NCI-H2196 treated with DMSO at 0.1 percent for 48 hours (cell line): ENCODE measurements at regions not wholly inside any gene's neighbourhood (a gene's known extent, or its start where the extent isn't known, plus 50 kb on each side); places are given as distances from the start of the nearest gene placed in this dataset.

Source experiments
- DNase-seq: peaks from one replicate; lab custom pipeline; 2025; ENCODE audit not compliant: unreplicated experiment; lab: John Stamatoyannopoulos, UW

DNA sequence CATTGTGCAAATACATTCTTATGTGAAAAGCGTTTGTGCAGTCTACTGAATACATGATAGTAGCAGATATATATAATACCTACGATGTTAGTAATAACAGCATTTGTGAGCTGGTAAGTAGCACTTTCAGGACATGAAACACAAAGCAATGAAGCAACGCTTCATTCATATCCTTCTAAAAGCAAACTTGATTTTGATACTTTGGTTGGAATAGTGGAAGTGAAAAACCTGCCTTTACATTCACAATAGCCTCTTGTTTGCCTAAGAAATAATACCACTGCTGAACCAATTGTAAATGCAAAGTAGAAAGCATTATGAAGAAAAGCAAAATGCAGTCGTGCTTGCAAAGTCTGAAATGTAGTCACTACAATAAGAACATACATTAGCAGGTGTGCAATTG, 926.3 kb downstream of the FSTL5 start:
- DNase-seq = no peak

DNA sequence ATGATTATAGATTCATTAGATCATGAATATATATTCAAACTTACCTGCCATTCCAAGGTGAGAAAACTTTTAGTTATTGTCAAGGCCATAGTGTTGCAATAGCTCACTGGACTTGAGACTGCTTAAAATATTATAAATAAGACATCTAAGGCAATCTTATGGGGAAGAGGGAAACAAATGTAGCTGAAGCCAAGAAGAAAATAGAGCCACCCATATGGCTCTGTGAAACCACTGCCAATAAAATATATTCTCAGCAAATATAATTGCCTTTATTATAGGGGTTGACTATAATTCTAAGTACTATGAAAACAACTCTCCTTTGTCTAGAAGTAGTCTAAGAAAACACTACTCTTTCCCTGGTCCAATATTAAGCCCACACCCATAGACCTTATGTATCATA, 938.5 kb downstream of the FSTL5 start:
- DNase-seq = no peak

DNA sequence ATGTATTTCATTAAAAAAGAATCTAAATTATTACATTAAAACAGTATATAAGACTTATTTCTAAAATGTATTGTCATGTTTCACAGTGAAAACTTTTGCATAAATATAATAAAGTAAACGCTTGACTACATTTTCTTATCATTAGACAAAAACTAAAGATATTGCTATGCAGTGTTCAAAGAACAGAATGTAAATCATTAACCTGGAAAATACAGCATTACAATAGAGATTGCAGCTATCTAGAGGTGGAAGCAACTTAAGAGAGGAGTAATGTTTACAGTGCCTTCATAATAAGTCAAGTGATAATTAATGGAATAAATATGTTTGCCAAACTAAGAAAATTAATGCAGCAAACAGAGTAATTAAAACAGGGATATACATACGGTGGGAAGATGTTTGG, 940.9 kb downstream of the FSTL5 start:
- DNase-seq = no peak

DNA sequence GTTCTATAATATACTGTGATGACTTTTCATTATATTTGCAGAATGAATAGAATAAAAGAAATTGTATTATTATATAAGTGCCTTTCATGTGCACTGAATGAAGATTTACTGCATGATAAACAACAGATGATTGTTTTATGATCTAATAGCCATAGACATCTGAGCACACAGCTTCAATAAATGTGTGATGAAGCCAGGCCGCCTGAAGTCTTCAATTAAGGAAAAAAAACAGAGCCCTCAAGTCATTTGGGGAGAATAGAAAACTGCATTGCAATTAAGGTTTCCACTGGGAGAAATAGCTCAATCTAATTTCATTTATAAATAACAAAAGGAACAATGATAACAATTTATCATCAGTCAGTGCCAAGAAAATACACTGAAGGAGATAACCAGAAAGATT, 955.2 kb downstream of the FSTL5 start:
- no peak for DNase-seq

DNA sequence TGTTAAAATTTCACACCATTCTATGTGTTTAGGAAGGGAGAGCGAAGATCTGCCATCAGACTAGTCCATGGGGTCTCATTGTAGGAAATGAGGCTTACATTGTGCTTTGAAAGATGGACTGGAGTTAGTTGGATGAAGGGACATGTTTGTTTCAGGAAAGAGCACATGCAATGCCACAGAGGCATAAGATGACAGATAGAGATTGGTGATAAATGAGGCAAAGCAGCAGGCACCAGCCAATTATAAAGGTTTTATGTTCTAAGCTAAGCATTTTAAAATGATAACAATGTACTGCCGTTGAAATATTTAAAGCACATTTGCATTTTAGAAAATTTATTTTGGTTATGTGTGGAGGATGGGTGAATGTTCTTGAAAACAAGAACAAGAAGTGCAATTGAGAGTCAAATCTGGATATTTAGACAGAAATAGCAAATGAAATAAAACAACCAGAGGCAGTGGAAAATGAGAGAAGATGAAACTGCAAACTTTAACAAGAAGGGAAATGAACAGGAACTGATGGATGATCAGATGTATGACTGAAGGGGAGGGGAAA, 957.2 kb downstream of the FSTL5 start:
- DNase-seq = no peak

DNA sequence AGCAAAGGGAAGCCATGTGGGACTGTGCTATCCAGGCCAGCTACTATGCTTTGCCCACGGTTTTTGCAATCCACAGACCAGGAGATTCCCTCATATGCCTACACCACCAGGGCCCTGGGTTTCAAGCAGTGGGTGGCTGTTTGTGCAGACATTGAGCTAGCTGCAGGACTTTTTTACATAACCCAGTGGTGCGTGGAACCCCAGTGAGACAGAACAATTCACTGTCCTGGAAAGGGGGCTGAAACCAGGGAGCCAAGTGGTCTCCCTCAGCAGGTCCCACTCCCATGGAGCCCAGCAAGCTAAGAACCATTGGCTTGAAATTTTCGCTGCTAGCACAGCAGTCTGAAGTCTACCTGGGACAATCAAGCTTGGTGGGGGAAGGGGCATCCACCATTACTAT, 959.9 kb downstream of the FSTL5 start:
- DNase-seq = no peak

DNA sequence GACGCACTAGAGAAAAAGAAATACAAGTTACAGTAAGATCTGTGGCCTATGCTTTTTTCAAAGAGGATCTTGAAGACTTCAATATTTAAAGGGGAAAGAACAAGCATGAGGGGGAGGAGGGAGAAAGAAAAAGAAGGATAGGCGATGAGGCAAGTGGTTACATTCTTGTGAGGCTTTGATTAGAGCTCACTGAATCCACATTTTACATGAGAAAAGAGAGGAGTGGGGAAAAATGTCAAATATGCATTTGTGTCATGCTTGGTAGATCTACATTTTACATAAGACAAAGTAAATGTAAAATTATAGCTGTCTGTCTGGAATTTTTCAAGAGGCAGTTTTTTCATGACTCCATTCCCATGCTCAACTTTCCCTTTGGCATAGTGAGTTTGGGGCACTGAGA, 965.9 kb downstream of the FSTL5 start:
- no peak for DNase-seq

DNA sequence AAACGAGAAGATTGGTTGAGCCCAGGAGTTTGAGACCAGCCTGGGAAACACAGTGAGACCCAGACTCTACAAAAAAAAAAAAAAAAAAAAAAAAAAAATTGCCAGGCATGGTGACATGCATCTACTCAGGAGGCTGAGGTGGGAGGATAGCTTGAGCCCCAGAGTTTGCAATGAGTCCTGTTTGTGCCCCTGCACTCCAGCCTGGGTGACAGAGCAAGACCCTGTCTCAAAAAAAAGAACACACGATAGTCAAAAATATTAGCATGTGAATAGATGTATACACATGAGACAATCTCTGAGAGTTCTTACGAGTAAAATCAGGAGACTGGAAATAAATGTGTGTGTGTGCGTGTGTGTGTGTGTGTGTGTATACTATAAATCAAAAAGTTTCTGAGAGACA, 966.3 kb downstream of the FSTL5 start:
- DNase-seq = no peak

DNA sequence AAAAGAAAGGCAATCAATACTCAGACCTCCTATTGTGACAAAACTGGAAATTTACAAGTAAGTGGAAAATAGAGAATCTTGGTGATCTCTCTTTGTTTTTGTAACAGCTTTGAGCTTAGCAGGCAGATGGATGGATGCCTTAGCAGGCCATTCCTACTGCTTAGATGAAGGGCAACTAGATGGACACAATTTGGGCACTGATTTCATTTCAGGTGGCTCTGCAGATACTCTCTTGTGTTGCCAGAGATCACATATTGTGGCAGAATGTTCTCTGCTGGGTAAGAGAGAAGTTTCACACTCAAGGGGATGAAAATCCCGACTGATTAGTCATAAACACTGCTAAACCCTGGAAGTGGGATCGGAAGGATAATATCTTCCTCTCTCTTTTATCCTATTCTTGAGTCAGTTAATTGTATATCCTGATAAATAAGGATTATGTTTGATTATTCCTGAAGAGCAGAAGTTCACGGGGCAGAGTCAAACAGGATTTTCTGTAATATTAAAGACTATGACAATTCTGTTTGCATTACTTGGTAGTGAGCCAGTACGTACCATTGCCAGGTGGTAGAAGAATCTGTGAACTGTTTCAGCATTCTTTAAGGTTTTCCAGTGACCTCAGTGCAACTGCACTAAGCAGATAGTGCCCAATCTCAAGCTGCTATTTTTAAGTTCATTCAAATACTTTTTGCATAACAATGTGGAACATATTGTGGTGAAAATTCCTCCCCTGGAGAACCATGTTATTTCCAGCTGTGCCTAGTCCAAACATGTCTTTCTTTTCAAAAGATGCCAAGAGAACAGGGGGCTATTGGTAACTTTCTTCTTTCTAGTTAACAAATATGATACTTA, 974.3 kb downstream of the FSTL5 start:
- DNase-seq = no peak

DNA sequence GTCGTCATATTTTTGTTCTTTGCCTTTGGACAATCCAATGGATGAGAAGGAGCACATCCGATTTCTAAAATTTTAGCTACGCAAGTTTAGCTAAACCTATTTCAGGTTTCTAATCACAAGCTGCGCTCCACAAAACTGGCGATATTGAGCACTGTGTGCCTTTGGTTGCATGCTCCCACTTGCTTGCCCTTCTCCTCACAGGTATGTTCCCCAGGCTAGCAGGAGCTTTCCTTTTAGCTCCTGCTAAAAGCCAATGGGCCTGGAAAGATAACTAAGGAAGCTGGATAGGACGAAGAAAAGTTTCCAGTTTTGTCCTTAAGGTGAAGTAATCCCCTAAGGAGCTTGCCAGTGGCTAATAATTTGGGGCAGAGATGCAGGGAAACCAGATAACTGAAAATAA, 975.2 kb downstream of the FSTL5 start:
- peak; percentile 65 for DNase-seq

DNA sequence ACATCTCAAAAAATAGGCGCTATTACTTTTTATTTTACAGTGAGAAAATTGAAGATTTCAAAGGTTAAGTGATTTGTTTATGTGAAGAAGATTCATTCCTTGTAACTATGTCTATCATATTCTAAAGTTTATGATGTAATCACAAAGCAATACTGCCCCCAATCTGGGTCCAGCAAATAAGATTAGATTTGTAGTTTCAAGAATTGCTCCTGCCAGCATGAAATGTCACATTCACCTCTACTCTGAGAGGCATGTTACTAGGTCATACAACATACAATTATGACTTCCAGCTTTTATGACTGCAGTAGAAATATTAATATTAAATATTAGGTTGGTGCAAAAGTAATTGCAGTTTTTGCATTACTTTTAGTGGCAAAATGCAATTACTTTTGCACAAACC, 976.2 kb downstream of the FSTL5 start:
- DNase-seq = no peak

DNA sequence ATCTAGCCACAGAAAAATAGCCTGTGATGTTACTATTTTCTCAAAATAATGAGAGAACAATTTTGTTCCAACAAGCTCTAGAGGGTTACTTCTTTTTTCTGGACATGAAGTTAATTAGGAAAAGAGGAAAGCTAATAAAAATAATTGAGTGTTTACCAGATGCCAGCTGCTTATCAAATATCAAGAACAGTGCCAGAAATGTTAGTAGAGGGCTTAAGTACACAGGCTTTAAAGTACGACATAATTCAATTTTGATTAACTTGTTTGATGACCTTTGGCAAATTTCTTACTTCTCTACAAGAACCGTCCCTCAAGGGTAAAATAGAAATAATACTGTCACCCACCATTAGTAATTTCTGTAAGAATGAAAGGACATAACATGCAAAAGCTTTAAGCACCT, 977.0 kb downstream of the FSTL5 start:
- DNase-seq = no peak

DNA sequence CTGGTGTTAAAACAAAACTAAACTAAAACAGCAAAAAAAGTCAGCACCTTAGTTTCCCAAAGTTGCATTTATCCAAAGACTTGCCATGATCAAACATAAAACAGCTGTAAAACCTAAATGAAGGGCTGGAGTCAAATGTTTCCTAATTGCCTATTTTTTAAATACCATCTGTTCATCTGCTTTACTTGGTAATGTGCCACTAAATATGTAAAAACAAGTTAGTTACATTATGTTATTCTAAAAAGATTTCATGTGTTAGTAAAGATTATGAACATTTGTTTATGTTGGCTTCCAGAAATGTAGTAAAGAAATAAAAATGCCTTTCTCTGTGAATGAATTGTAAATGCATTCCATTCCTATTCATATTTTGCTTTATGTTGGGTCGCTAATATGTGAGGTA, 977.8 kb downstream of the FSTL5 start:
- no peak for DNase-seq

DNA sequence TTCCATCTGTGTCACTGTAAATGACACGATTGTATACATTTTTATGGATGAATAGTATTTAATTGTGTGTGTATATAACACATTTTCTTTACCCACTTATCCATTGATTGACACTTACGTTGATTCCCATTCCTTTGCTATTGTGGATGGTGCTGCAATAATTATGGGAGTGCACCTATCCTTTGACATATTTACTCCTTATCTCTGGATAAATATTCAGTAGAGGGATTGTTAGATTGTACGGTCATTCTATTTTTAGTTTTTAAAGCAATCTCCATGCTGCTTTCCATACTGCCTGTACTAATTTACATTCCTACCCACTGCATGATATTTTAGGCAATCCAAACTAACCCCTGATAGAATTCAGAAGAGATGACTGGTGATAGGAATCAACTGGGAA, 980.1 kb downstream of the FSTL5 start:
- no peak for DNase-seq

DNA sequence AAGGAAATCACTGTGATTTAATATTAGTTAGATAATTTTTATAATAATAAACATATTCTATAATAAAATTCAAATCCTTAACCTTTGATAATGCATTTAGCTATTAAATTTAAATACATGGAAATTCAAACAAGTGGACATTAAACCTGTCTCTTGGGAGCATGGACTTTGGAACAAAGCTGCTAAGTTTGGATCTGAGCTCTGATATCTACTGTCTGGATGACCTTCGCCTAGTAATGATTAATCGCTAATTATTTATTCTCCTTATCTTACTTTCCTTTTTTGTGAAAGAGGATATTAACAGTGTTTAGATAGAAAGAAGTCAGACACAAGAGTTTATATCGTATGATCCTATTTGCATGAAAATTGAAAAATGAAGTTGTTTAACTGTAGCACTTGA, 980.9 kb downstream of the FSTL5 start:
- no peak for DNase-seq

DNA sequence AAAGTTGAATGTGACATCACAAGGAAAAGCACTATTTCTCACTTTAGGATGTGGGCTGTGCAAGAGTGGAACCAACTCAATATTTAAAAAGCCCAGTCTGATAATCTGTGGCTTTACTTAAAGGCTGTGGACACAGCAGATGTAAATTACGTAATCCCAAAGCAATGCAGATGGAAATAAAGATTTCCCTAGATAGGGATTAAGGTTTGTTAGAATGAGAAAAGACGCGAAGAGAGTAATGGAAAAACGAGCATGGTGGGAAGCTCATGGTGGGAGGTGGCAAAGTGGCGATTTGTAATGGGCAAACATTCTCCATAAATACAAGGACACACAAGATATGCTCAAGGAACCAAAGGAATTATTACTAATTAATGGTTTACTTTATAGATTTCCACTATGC, 985.5 kb downstream of the FSTL5 start:
- no peak for DNase-seq

DNA sequence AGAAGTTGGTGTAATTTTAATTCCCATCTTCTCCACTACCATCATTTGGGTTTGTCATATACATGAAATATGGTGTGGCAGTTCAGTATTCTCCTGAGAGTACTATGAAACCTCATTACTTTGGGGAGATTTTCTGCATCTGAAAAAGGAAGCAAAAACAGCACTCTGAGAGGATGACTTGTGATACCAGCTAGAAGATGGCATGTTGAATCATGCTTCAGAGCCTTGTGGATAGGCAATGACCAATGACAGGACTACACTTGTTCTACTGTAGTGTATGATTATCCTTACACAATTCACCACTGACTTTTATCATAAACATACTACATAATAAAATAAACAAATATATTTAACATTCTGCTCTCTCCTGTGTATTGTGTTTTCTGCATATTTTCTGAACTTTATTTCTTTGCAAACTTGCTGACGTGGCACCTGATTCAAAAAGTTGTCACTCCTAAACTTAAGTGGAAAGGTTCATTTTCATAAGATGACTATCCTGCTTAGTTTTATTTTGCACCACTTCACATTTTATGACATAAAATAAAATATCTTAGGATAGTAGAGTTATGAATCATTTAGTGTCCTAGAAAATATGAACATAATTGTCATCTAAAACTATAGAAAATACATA, 991.3 kb downstream of the FSTL5 start:
- DNase-seq = no peak

DNA sequence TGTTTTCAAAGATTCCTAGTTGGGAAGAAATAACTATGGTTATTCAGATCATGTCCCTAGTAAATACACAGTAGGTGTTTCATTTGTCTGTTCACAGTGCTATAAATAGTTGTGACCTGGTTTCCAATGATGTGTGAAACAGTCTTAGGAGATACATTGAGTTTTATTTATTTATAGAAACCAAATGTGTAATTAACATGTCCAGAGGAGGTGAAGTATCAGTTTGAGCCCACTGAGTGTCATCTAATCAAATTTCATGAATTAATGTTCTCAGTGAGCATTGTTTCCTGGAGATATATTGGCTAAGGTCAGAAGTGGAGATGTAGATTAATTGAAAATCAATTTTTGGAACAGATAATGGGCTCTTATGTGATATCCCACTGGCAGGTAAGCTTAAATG, 996.3 kb downstream of the FSTL5 start:
- no peak for DNase-seq

DNA sequence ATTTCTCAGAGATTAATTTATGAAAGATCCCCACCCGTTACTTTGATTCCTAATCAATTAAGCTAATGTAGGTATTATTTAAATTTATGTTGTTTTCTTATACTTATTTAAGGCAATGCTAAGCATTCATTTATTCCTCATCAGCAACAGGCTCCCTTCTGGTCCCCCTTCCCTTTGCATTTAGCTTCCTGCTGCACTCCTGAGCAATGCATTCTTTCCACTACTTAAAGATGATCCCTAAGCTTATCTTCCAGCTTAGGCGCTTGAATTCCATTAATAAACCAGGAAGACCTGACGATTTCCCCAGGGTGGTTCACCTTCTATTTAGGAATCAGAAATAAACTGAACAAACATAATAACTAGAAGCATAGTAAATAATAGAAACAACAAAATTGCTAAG, 1003.1 kb downstream of the FSTL5 start:
- DNase-seq = no peak

DNA sequence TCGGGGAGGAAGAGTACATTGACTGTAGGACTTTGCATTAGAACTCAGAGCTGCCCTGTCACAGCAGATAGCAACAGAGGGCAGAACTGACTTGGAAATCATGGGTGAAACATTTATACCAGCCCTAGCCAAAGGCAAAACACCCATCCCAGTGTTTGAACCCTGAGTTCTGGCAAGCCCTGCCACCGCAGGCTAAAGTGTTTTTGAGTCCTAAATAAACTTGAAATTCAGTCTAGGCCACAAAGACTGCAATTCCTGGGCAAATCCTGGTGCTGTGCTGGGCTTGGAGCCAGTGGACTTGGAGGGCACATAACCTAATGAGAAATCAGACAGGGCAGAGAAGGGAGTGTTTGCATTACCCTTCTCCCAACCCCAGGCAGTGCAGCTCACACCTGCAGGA, 1015.7 kb downstream of the FSTL5 start:
- no peak for DNase-seq

DNA sequence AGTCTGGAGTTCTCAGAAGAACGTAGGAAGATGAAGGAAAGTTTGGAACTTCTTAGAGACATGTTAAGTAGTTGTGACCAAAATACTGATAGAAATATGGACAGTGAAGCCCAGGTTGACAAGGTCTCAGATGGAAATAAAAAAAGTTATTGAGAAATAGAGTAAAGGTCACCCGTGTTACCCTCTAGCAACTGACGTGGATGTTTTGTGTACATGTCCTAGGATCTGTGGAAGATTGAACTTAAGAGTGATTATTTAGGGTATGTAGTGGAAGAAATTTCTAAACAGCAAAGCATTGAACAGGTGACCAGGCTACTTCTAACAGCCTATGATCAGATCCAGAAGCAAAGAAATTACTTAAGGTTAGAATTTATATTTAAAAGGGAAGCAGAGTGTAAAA, 1020.4 kb downstream of the FSTL5 start:
- DNase-seq = no peak

DNA sequence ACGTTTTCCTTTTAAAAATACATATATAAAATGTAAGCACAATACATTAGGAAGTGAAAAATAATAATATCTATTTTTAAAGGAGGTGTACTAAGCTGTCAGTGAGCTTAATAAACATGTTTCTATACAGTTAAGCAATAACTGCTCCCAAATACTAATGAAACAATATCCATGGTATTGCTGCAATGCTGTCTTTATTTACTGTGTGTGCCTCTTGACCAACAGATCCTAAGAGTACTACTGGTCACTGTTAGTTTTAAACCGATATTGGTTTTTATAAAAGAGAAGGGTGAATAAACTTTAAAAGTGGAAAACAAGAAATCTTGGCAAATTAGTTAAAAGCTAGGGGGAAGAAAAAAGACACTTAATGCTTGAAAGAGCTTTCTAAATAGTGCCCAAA, 1029.0 kb downstream of the FSTL5 start:
- no peak for DNase-seq
